Spinal cord (tissue), 9 donors: ENCODE measurements at regions not wholly inside any gene's neighbourhood (a gene's known extent, or its start where the extent isn't known, plus 50 kb on each side); places are given as distances from the start of the nearest gene placed in this dataset.
A peak's percentile ranks its signal among the peaks of the same experiment; 100 is the strongest.

ENCODE experiments used
- DNase-seq, 6 donors: peaks; one replicate each; pipeline versions ENCODE4 v3.0.0 to v3.0.0-alpha.2; 2013 to 2015; ENCODE audit warnings: low spot score in 6 of 6, low read depth in 4 of 6
- H3K27ac ChIP-seq: one replicate; pipeline ENCODE4 v1.5.1; 2013; ENCODE audit warnings: low read depth, low read length, control low read depth
- H3K27me3 ChIP-seq: one replicate; pipeline ENCODE4 v1.6.1; 2013; ENCODE audit warnings: low read length; ENCODE audit not compliant: control insufficient read depth, insufficient read depth
- H3K36me3 ChIP-seq: one replicate; pipeline ENCODE4 v1.6.1; 2013; ENCODE audit warnings: low read length; ENCODE audit not compliant: control insufficient read depth, insufficient read depth
- H3K4me1 ChIP-seq: one replicate; pipeline ENCODE4 v1.6.1; 2013; ENCODE audit warnings: low read length; ENCODE audit not compliant: control insufficient read depth, insufficient read depth
- H3K4me3 ChIP-seq: one replicate; pipeline ENCODE4 v1.5.1; 2013; ENCODE audit warnings: low read depth, low read length, control low read depth
- H3K9me3 ChIP-seq: one replicate; pipeline ENCODE4 v1.6.1; 2013; ENCODE audit warnings: low read length; ENCODE audit not compliant: control insufficient read depth, insufficient read depth
- WGBS: methylation state at CpG from one replicate; pipeline ENCODE4 v1.1.5; 2013; ENCODE audit warnings: missing lambda C conversion rate; ENCODE audit not compliant: insufficient coverage; 5-methylcytosine and 5-hydroxymethylcytosine counted together
- donor health status: healthy.

GRCh38 chr12:87801860-87802720 lies 227.1 kb downstream of the C12orf50 start:
- Histone ChIP-seq H3K36me3 (no peaks in the 10 kb centered on the region), H3K4me1 (no peaks in the 10 kb centered on the region), H3K27ac (no peak overlapping the region), H3K9me3 (no peaks in the 10 kb centered on the region), H3K27me3 (no peaks in the 10 kb centered on the region), H3K4me3 (no peak overlapping the region)
- peak in 1 of 6 donors; percentile 25 for DNase-seq
- WGBS: no CpG with 5 or more reads among the region's 4 CpGs

GRCh38 chr12:87796961-87797516 lies 232.2 kb downstream of the C12orf50 start:
- Histone ChIP-seq H3K4me3 (no peak overlapping the region), H3K27me3 (no peaks in the 10 kb centered on the region), H3K4me1 (no peaks in the 10 kb centered on the region), H3K27ac (no peak overlapping the region), H3K36me3 (no peaks in the 10 kb centered on the region), H3K9me3 (no peaks in the 10 kb centered on the region)
- DNase-seq: peak in 1 of 6 donors; percentile 35
- no CpG with 5 or more reads among the region's 1 CpG for WGBS

GRCh38 chr12:87795555-87795954 lies 233.6 kb downstream of the C12orf50 start:
- H3K4me1 ChIP-seq: no peaks in the 10 kb centered on the region
- no peak overlapping the region for H3K4me3 ChIP-seq
- H3K27ac ChIP-seq: no peak overlapping the region
- DNase-seq: peak in 1 of 6 donors; percentile 18
- H3K27me3 ChIP-seq: no peaks in the 10 kb centered on the region
- no peaks in the 10 kb centered on the region for H3K9me3 ChIP-seq
- no peaks in the 10 kb centered on the region for H3K36me3 ChIP-seq
- WGBS: no CpG with 5 or more reads among the region's 2 CpGs

GRCh38 chr12:87794854-87795253 lies 234.3 kb downstream of the C12orf50 start:
- DNase-seq: no peak
- H3K4me3 ChIP-seq: no peak overlapping the region
- no peaks in the 10 kb centered on the region for H3K4me1 ChIP-seq
- H3K27me3 ChIP-seq: no peaks in the 10 kb centered on the region
- H3K27ac ChIP-seq: no peak overlapping the region
- H3K36me3 ChIP-seq: no peaks in the 10 kb centered on the region
- WGBS: no CpG with 5 or more reads among the region's 1 CpG
- no peaks in the 10 kb centered on the region for H3K9me3 ChIP-seq

GRCh38 chr12:87793131-87793530 lies 236.1 kb downstream of the C12orf50 start:
- WGBS: 29% methylated on average over 2 of the region's 2 CpGs
- Histone ChIP-seq H3K36me3 (no peaks in the 10 kb centered on the region), H3K4me1 (no peaks in the 10 kb centered on the region), H3K4me3 (no peak overlapping the region), H3K27me3 (no peaks in the 10 kb centered on the region), H3K9me3 (no peaks in the 10 kb centered on the region), H3K27ac (no peak overlapping the region)
- peak in 3 of 6 donors; percentile 4 to 43 (median 24) for DNase-seq

- H3K4me3 ChIP-seq: no peak overlapping the region
- H3K36me3 ChIP-seq: no peaks in the 10 kb centered on the region
- no peaks in the 10 kb centered on the region for H3K27me3 ChIP-seq
- WGBS: 93% methylated on average over 11 of the region's 21 CpGs
- no peak for DNase-seq
- H3K9me3 ChIP-seq: no peaks in the 10 kb centered on the region
- H3K4me1 ChIP-seq: no peaks in the 10 kb centered on the region
- H3K27ac ChIP-seq: no peak overlapping the region
These were observed 244.9 kb downstream of the C12orf50 start for GRCh38 chr12:87784350-87784749.

GRCh38 chr12:87783467-87783866 lies 245.7 kb downstream of the C12orf50 start:
- Histone ChIP-seq H3K36me3 (no peaks in the 10 kb centered on the region), H3K4me3 (no peak overlapping the region), H3K27me3 (no peaks in the 10 kb centered on the region), H3K27ac (no peak overlapping the region), H3K4me1 (no peaks in the 10 kb centered on the region), H3K9me3 (no peaks in the 10 kb centered on the region)
- peak in 1 of 6 donors; percentile 47 for DNase-seq
- 99% methylated on average over 5 of the region's 8 CpGs for WGBS

GRCh38 chr12:87782838-87783237 lies 246.4 kb downstream of the C12orf50 start:
- no peaks in the 10 kb centered on the region for H3K27me3 ChIP-seq
- H3K4me1 ChIP-seq: no peaks in the 10 kb centered on the region
- 81% methylated on average over 3 of the region's 3 CpGs for WGBS
- no peaks in the 10 kb centered on the region for H3K36me3 ChIP-seq
- no peak overlapping the region for H3K27ac ChIP-seq
- H3K9me3 ChIP-seq: no peaks in the 10 kb centered on the region
- no peak for DNase-seq
- H3K4me3 ChIP-seq: no peak overlapping the region

- no peaks in the 10 kb centered on the region for H3K4me1 ChIP-seq
- no peak for DNase-seq
- no peak overlapping the region for H3K4me3 ChIP-seq
- H3K36me3 ChIP-seq: no peaks in the 10 kb centered on the region
- H3K27ac ChIP-seq: no peak overlapping the region
- WGBS: 63% methylated on average over 2 of the region's 2 CpGs
- no peaks in the 10 kb centered on the region for H3K9me3 ChIP-seq
- no peaks in the 10 kb centered on the region for H3K27me3 ChIP-seq
These were observed 249.2 kb downstream of the C12orf50 start for GRCh38 chr12:87779858-87780498.
